IPS DF 4.7 (cell line): ENCODE measurements at regions not wholly inside any gene's neighbourhood (a gene's known extent, or its start where the extent isn't known, plus 50 kb on each side); places are given as distances from the start of the nearest gene placed in this dataset.

Experiments
- DNase-seq: peaks from one replicate; pipeline ENCODE4 v3.0.0-alpha.2; 2013; ENCODE audit warnings: low spot score; ENCODE audit errors: extremely low read depth

- no peak for DNase-seq
Measured at GRCh38 chr10:106198275-106198674, 966.2 kb downstream of the SORCS1 start.

- peak; percentile 56 for DNase-seq
Measured at GRCh38 chr10:106189292-106189691, 975.2 kb downstream of the SORCS1 start.

- DNase-seq, result no peak
Measured at GRCh38 chr10:106185951-106186350, 978.6 kb downstream of the SORCS1 start.

DNA sequence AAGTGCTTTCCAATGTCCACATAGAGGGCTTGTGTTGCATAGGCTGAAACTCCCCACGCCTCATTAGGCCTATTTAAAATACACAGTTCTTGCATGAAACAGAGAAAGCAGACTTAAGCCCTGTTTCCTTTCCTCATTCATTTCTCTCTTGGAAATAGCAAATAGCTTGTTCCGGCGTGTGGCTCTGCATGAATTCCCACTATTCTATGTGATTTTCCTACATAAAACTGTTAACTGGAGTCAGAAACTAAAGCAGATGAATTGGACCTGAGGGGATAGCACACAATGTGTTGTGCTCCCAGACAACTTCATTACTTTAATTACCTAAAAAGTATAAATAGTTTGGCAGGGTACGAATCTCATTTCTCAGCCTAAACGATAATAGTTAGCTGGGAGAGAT, 981.5 kb downstream of the SORCS1 start:
- DNase-seq, result no peak

DNA sequence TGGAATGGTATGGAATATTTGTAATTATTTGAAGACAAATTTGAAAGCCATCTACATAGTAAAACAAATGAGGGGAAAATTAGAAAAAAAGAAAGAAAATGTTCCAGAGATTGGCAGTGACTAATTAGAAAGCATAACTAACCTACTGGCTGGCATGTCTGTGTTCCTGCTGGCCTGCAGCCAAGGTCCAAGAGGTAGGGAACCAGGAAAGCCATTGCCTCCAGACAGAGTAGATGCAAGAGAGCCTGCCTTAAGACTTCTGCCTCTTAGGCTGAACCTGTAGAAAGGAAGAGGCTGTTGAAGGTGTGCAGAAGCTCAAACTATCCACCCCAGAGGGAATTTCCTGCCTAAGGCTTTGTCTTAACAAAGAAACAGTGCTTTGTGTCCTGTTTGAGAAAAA, 982.0 kb downstream of the SORCS1 start:
- DNase-seq, result no peak

DNA sequence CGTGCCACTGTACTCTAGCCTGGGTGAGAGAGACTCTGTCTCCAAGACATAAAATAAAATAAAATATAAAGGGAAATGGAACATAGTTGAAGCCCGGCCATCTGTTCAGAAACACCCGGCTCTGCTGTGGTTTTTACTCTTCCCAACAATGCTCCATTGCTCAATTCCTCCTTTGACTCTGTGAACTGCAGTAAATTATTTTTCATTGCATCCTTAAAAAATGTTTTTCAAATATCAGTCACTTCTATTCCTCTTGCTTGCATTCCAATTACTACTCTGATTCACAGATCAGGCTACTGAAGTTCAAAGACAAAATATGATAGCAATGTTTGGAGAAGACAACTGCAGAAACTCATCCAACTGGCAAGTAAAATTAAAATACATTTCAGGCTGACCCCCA, 983.0 kb downstream of the SORCS1 start:
- DNase-seq, result no peak

- DNase-seq, result no peak
Measured at GRCh38 chr10:106179430-106179829, 985.1 kb downstream of the SORCS1 start.

GRCh38 chr10:106175760-106176377, 988.6 kb downstream of the SORCS1 start:
- DNase-seq, result no peak

DNA sequence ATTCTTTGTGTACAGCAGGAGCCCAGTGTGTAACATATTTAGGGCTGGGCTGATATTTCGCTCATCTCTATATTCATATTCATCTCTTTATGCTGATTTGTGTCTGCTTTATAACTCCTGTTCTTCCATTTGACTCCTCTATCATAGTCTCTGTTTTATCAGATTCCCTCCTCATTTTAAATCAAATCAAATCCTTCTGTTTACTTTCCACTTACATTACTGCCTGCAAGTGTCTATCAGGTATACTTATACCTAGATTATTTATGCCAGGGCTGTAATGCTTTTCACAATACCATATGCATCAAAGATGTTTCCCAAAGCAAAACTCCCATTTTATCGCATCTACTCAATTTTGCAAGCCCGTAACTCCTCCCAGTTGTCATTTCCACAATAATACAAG, 990.7 kb downstream of the SORCS1 start:
- DNase-seq, result no peak

DNA sequence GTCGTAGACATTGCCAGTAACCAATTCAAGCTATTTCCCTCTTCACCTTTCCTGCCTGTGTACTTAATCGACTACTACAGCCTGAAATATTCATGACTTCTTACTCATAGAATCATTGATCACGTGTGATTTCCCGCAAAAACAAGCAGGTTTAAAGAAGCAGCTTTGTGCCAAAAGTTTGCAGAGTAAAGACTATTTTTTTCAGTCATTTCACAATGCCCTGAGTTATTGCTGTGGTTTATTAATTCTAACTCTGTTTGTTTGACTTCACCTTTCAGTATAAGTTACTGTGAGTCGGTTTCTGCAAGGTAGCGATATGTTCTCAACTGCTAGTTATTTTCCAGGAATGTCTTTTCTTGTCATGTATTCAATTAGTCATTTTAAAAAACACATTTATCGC, 995.3 kb downstream of the SORCS1 start:
- no peak for DNase-seq

- no peak for DNase-seq
Measured at GRCh38 chr10:106167946-106168345, 996.6 kb downstream of the SORCS1 start.

GRCh38 chr10:106158241-106158640, 1006.3 kb downstream of the SORCS1 start:
- no peak for DNase-seq

DNA sequence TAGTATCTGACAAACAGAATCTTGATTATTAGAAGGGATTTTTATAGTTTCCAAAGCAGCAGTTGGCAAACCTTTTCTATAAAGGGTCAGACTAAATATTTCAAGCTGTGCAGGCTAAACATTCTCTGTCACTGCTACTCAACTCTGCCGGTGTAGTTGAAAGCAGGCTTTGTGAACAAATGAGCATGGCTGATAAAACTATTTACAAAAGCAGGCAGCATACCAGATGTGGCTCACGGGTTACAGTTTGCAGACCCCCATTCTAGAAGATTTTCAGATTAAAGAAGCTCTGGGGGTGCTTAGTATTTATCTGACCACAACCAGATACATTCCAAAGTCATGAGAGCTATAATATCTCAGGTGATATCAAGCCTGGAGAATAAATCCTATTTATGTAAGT, 1017.5 kb downstream of the SORCS1 start:
- DNase-seq, result no peak

- DNase-seq, result no peak
Measured at GRCh38 chr10:106139915-106140314, 1024.6 kb downstream of the SORCS1 start.

DNA sequence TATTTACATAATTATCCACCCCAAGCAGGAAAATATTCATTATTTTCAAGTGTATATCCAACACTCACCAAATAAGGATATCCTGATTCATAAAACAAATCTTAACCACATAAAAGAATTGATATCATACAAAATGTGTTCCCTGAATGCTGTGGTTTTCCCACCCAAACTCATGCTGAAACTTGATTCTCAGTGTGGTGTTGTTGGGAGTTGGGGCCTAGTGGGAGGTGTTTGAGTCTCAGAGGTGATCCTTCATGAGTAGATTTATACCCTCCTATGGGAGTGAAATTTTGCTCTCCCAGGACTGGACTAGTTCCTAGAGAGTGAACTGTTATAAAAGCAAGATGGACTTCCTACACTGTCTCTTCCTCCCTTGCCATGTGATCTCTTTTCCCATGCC, 1028.3 kb downstream of the SORCS1 start:
- no peak for DNase-seq

DNA sequence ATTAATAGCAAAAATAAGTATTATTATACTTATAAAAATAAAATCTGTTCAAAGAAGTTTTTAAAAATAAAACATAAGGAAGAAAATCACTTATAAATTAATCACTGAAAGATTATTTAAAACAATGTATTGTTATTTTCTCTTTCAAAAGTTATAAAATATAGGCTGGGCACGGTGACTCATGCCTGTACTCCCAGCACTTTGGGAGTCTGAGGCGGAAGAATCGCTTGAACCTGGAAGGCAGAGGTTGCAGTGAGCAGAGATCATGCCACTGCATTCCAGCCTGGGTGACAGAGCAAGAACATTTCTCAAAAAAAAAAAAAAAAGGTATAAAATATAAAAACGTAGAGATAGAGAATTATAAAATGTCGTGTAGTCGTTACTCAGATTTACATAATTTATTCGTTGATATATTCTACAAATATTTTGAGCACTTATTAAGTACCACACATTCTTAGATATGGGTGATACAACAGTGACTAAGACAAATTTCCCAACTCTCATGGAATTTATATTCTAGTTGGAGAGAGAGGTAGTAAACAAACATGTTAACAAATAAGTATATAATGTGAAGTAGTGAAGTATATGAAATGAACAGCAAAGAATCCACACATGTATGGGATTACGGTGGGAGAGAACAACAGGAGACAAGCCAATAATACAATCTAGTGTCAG, 1030.0 kb downstream of the SORCS1 start:
- DNase-seq, result no peak

GRCh38 chr10:106133451-106133850, 1031.1 kb downstream of the SORCS1 start:
- no peak for DNase-seq

GRCh38 chr10:106132956-106133355, 1031.5 kb downstream of the SORCS1 start:
- DNase-seq, result no peak

DNA sequence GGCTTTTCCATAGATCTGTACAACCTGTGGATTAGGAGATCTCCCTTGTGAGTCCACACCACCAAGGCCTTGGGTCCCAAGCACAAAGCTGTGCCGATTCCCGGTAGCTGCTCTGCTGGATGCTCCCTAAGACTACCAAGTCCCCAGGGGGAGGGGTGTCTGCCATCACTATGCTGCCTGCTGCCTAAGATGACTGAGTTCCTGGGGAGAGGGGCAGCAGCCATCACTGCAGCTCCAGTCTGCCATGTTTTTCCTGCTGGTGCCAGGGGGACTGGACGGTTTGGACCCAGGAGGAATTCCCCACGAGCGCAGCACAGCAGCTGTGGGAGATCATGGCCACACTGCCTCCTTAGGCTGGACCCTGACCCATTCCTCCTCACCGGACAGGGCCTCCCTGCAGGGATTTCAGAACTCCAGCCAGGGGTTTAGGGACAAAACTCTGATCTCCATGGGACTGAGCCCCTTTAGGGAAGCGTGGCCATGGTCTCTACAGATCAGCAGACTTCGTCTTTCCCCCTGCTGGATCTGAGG, 1049.8 kb downstream of the SORCS1 start:
- DNase-seq, result no peak

DNA sequence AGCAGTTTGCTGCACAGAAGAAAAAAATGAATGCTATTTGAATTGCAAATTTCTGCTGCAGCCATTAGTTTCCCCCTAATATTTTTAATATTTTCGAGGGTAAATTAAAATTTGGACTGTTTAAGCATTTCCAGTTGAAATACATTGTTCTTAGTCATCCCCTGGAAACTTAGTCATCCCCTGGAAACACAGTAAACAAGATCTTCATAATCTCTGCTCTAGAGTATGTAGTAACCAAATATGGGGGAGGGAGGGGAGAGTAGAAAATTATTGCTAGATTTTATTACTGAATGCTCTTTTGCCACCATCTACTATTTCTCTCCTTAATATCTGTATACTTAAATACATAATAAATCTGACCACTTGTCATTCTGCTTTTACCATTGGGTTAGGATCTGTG, 1053.3 kb downstream of the SORCS1 start:
- no peak for DNase-seq

- no peak for DNase-seq
Measured at GRCh38 chr10:106107706-106108105, 1056.8 kb downstream of the SORCS1 start.

DNA sequence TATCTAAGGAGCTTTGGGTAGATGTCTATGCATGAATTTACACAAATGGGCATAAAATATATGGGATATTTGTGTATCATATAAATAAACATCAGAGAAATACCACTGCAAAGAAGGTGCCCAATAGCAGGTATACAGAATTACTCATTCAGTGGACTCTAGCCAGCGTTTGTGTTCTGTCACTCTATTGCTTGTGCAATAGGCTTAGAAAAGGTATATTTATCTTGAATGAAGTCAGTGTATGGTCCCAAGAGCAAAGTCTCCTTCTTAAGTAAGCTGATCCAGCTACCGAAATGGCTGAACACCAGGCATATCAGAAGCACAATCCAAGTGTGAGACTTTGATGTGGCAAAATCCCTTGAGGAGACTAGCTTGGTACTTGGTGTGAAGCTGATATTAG, 1058.4 kb downstream of the SORCS1 start:
- no peak for DNase-seq

- DNase-seq, result no peak
Measured at GRCh38 chr10:106089855-106090254, 1074.7 kb downstream of the SORCS1 start.
